Smooth muscle cell (in vitro differentiated cells): ENCODE measurements at regions not wholly inside any gene's neighbourhood (a gene's known extent, or its start where the extent isn't known, plus 50 kb on each side); places are given as distances from the start of the nearest gene placed in this dataset.

Experiments used
- DNase-seq: peaks from one replicate; lab custom pipeline; 2025; ENCODE audit not compliant: unreplicated experiment; lab: John Stamatoyannopoulos, UW
- H2AFZ ChIP-seq: fragments of 200-600 bp; sonication (generic); 2 replicates; pipeline ENCODE4 v1.6.0; 2016; ENCODE audit warnings: antibody characterized with exemption, low read depth, mild to moderate bottlenecking
- H3F3A ChIP-seq: fragments of 200-600 bp; sonication (generic); 2 replicates; pipeline ENCODE4 v1.6.0; 2017; ENCODE audit warnings: antibody characterized with exemption, low read depth
- H3K27ac ChIP-seq: fragments of 200-600 bp; sonication (generic); 2 replicates; pipeline ENCODE4 v1.5.1; 2016; ENCODE audit warnings: low read depth, mild to moderate bottlenecking
- H3K27me3 ChIP-seq: fragments of 200-600 bp; sonication (generic); 2 replicates; pipeline ENCODE4 v1.6.1; 2016; ENCODE audit warnings: low read depth, mild to moderate bottlenecking
- H3K36me3 ChIP-seq: fragments of 200-600 bp; sonication (generic); 2 replicates; pipeline ENCODE4 v1.5.1; 2016; ENCODE audit warnings: low read depth
- H3K4me1 ChIP-seq: fragments of 200-600 bp; sonication (generic); 2 replicates; pipeline ENCODE4 v1.5.1; 2016; ENCODE audit warnings: low read depth
- H3K4me2 ChIP-seq: fragments of 200-600 bp; sonication (generic); 2 replicates; pipeline ENCODE4 v1.6.0; 2016; ENCODE audit warnings: mild to moderate bottlenecking
- H3K4me3 ChIP-seq: fragments of 200-600 bp; sonication (generic); 2 replicates; pipeline ENCODE4 v1.5.1; 2016; ENCODE audit warnings: mild to moderate bottlenecking
- H3K79me2 ChIP-seq: fragments of 200-600 bp; sonication (generic); 2 replicates; pipeline ENCODE4 v1.6.0; 2016; ENCODE audit warnings: low read depth, mild to moderate bottlenecking
- H3K9ac ChIP-seq: fragments of 200-600 bp; sonication (generic); 2 replicates; pipeline ENCODE4 v1.6.0; 2016; ENCODE audit warnings: low read depth
- H3K9me3 ChIP-seq: fragments of 200-600 bp; sonication (generic); replicated peaks from 2 replicates; pipeline ENCODE4 v1.5.1; 2016; ENCODE audit warnings: low read depth
- H4K20me1 ChIP-seq: fragments of 200-600 bp; sonication (generic); 2 replicates; pipeline ENCODE4 v1.6.0; 2016; ENCODE audit warnings: low read depth
- CTCF ChIP-seq: fragments of 200-600 bp; sonication (generic); IDR thresholded peaks from 2 replicates; pipeline ENCODE4 v1.5.1; 2017; ENCODE audit warnings: borderline replicate concordance, mild to moderate bottlenecking, antibody characterized with exemption; ENCODE audit not compliant: insufficient read depth, poor library complexity, severe bottlenecking
- WGBS: methylation state at CpG from one replicate; pipeline ENCODE4 v1.1.7; 2016; ENCODE audit warnings: low lambda C conversion rate; 5-methylcytosine and 5-hydroxymethylcytosine counted together

- DNase-seq = no peak
Measured at GRCh38 chr2:176969642-176970359, 242.8 kb upstream of the HNRNPA3 start.

GRCh38 chr2:176976736-176977685 lies 235.6 kb upstream of the HNRNPA3 start:
- TF ChIP-seq CTCF = no peak
- Histone ChIP-seq H3K27ac (no peak overlapping the region), H2AFZ (no peak overlapping the region), H3K79me2 (no peaks in the 10 kb centered on the region), H3K4me1 (no peaks in the 10 kb centered on the region), H3K36me3 (no peaks in the 10 kb centered on the region), H3K27me3 (peaks cover 28% of the 10 kb centered on the region), H3K9ac (no peak overlapping the region), H3F3A (no peaks in the 10 kb centered on the region), H3K9me3 (no peaks in the 10 kb centered on the region), H4K20me1 (no peaks in the 10 kb centered on the region), H3K4me3 (no peak overlapping the region), H3K4me2 (no peak overlapping the region)
- DNase-seq = no peak
- 72% methylated on average over 9 of the region's 9 CpGs for WGBS

More at GRCh38 chr2:176969642-176970359, 242.8 kb upstream of the HNRNPA3 start:
- Histone ChIP-seq H3K4me3 (no peak overlapping the region), H3K79me2 (no peaks in the 10 kb centered on the region), H3K4me2 (no peak overlapping the region), H2AFZ (no peak overlapping the region), H3K36me3 (no peaks in the 10 kb centered on the region), H3K9ac (no peak overlapping the region), H3K27ac (no peak overlapping the region), H3K4me1 (no peaks in the 10 kb centered on the region), H4K20me1 (no peaks in the 10 kb centered on the region), H3K27me3 (peaks cover 58% of the 10 kb centered on the region), H3F3A (no peaks in the 10 kb centered on the region), H3K9me3 (no peaks in the 10 kb centered on the region)
- WGBS = 89% methylated on average over 2 of the region's 2 CpGs
- TF ChIP-seq CTCF = no peak

GRCh38 chr2:176978921-176979320 lies 233.7 kb upstream of the HNRNPA3 start:
- Histone ChIP-seq H3K4me2 (no peak overlapping the region), H3K4me1 (no peaks in the 10 kb centered on the region), H2AFZ (no peak overlapping the region), H3K9me3 (no peaks in the 10 kb centered on the region), H3K27ac (no peak overlapping the region), H3K27me3 (peaks cover 17% of the 10 kb centered on the region), H4K20me1 (no peaks in the 10 kb centered on the region), H3K36me3 (no peaks in the 10 kb centered on the region), H3K79me2 (no peaks in the 10 kb centered on the region), H3K4me3 (no peak overlapping the region), H3F3A (no peaks in the 10 kb centered on the region), H3K9ac (no peak overlapping the region)
- DNase-seq = no peak
- TF ChIP-seq CTCF = no peak
- WGBS = 88% methylated on average over 2 of the region's 2 CpGs
